H9 (cell line): ENCODE measurements at regions not wholly inside any gene's neighbourhood (a gene's known extent, or its start where the extent isn't known, plus 50 kb on each side); places are given as distances from the start of the nearest gene placed in this dataset.

Experiments used
- DNase-seq: peaks from one replicate; pipeline ENCODE4 v3.0.0-alpha.2; 2017
- H2AFZ ChIP-seq: one replicate; pipeline ENCODE4 v1.6.1; 2013; ENCODE audit warnings: mild to moderate bottlenecking, low read length, control low read depth, moderate library complexity
- H2AK5ac ChIP-seq: 2 replicates; pipeline ENCODE4 v1.6.1; 2013; ENCODE audit warnings: low read length, control low read depth, mixed read lengths; ENCODE audit not compliant: insufficient read length
- H2BK120ac ChIP-seq: one replicate; pipeline ENCODE4 v1.6.1; 2013; ENCODE audit warnings: low read depth, mild to moderate bottlenecking, low read length, control low read depth, inconsistent platforms; ENCODE audit not compliant: poor library complexity, severe bottlenecking
- H2BK12ac ChIP-seq: 2 replicates; pipeline ENCODE4 v1.6.1; 2013; ENCODE audit warnings: low read length, control low read depth, mixed read lengths, low read depth; ENCODE audit not compliant: insufficient read length
- H2BK15ac ChIP-seq: 2 replicates; pipeline ENCODE4 v1.6.1; 2013; ENCODE audit warnings: low read depth, low read length, control low read depth
- H2BK20ac ChIP-seq: one replicate; pipeline ENCODE4 v1.6.1; 2013; ENCODE audit warnings: low read depth, mild to moderate bottlenecking, low read length, control low read depth, inconsistent platforms; ENCODE audit not compliant: poor library complexity, severe bottlenecking
- H2BK5ac ChIP-seq: 2 replicates; pipeline ENCODE4 v1.6.1; 2013; ENCODE audit warnings: low read length, control low read depth, mixed read lengths; ENCODE audit not compliant: insufficient read length
- H3K14ac ChIP-seq: 2 replicates; pipeline ENCODE4 v1.6.1; 2013; ENCODE audit warnings: low read length, control low read depth; ENCODE audit not compliant: insufficient read depth
- H3K18ac ChIP-seq: 2 replicates; pipeline ENCODE4 v1.6.1; 2013; ENCODE audit warnings: low read depth, mild to moderate bottlenecking, mixed read lengths, low read length, control low read depth; ENCODE audit not compliant: insufficient read length
- H3K23ac ChIP-seq: 2 replicates; pipeline ENCODE4 v1.6.1; 2013; ENCODE audit warnings: low read length, control low read depth, mixed read lengths, low read depth; ENCODE audit not compliant: insufficient read length
- H3K23me2 ChIP-seq: 2 replicates; pipeline ENCODE4 v1.6.1; 2013; ENCODE audit warnings: low read depth, mild to moderate bottlenecking, mixed read lengths, low read length, control low read depth; ENCODE audit not compliant: insufficient read length, poor library complexity, severe bottlenecking
- H3K27ac ChIP-seq: 2 replicates; pipeline ENCODE4 v1.5.1; 2013; ENCODE audit warnings: low read length, control low read depth, mixed read lengths, low read depth; ENCODE audit not compliant: insufficient read length
- H3K27me3 ChIP-seq: 2 replicates; pipeline ENCODE4 v1.6.1; 2013; ENCODE audit warnings: low read length, control low read depth, inconsistent platforms; ENCODE audit not compliant: insufficient read depth
- H3K4ac ChIP-seq: 2 replicates; pipeline ENCODE4 v1.6.1; 2013; ENCODE audit warnings: low read depth, mild to moderate bottlenecking, control low read depth, inconsistent platforms, low read length, moderate library complexity
- H3K4me1 ChIP-seq: 2 replicates; pipeline ENCODE4 v1.6.1; 2013; ENCODE audit warnings: low read length, control low read depth, inconsistent platforms; ENCODE audit not compliant: insufficient read depth
- H3K4me2 ChIP-seq: 2 replicates; pipeline ENCODE4 v1.6.1; 2013; ENCODE audit warnings: low read length, control low read depth, mixed read lengths; ENCODE audit not compliant: insufficient read length, insufficient read depth
- H3K56ac ChIP-seq: 2 replicates; pipeline ENCODE4 v1.6.1; 2013; ENCODE audit warnings: low read depth, mild to moderate bottlenecking, mixed read lengths, low read length, control low read depth; ENCODE audit not compliant: insufficient read length
- H3K79me1 ChIP-seq: 2 replicates; pipeline ENCODE4 v1.6.1; 2013; ENCODE audit warnings: low read depth, mild to moderate bottlenecking, moderate library complexity, low read length, control low read depth, inconsistent platforms; ENCODE audit not compliant: insufficient read depth, poor library complexity, severe bottlenecking
- H3K79me2 ChIP-seq: 2 replicates; pipeline ENCODE4 v1.6.1; 2013; ENCODE audit warnings: low read length, control low read depth, inconsistent platforms; ENCODE audit not compliant: insufficient read depth
- H3K9ac ChIP-seq: 2 replicates; pipeline ENCODE4 v1.6.1; 2013; ENCODE audit warnings: low read length, control low read depth, mixed read lengths; ENCODE audit not compliant: insufficient read length; ENCODE audit errors: extremely low read depth
- H3K9me3 ChIP-seq: one replicate; pipeline ENCODE4 v1.6.1; 2013; ENCODE audit warnings: low read depth, low read length, inconsistent platforms; ENCODE audit not compliant: control insufficient read depth
- H3T11ph ChIP-seq: one replicate; pipeline ENCODE4 v1.6.1; 2013; ENCODE audit warnings: mild to moderate bottlenecking, low read length, control low read depth, inconsistent platforms
- H4K20me1 ChIP-seq: one replicate; pipeline ENCODE4 v1.6.1; 2013; ENCODE audit not compliant: control insufficient read depth, insufficient read length, insufficient read depth
- H4K5ac ChIP-seq: 2 replicates; pipeline ENCODE4 v1.6.1; 2013; ENCODE audit warnings: low read depth, mild to moderate bottlenecking, mixed read lengths, low read length, control low read depth; ENCODE audit not compliant: insufficient read length
- H4K8ac ChIP-seq: replicated peaks from 2 replicates; pipeline ENCODE4 v1.6.1; 2013; ENCODE audit warnings: low read length, control low read depth, mixed read lengths, low read depth; ENCODE audit not compliant: insufficient read length
- H4K91ac ChIP-seq: 2 replicates; pipeline ENCODE4 v1.6.1; 2013; ENCODE audit warnings: low read depth, mild to moderate bottlenecking, moderate library complexity, mixed read lengths, low read length, control low read depth; ENCODE audit not compliant: insufficient read length
- H3K27ac Mint-ChIP-seq, 3 experiments: 2 replicates in 2 of 3; 3 replicates in 1 of 3; pipeline ENCODE4 v1.8.0; 2020 to 2021; ENCODE audit warnings: mixed read lengths in 3 of 3, mild to moderate bottlenecking in 1 of 3, moderate library complexity in 1 of 3
- H3K27me3 Mint-ChIP-seq: 2 replicates; pipeline ENCODE4 v1.8.0; 2021; ENCODE audit warnings: low read depth, mild to moderate bottlenecking, moderate library complexity, mixed read lengths
- H3K36me3 Mint-ChIP-seq, 3 experiments: 2 replicates in 2 of 3; 3 replicates in 1 of 3; pipeline ENCODE4 v1.8.0; 2020 to 2021; ENCODE audit warnings: low read depth in 3 of 3, mixed read lengths in 3 of 3; ENCODE audit not compliant: insufficient read depth in 1 of 3
- H3K4me1 Mint-ChIP-seq, 2 experiments: 2 replicates each; pipeline ENCODE4 v1.8.0; 2020; ENCODE audit warnings: mixed read lengths in 2 of 2
- H3K4me3 Mint-ChIP-seq, 2 experiments: 2 replicates in 1 of 2; 3 replicates in 1 of 2; pipeline ENCODE4 v1.8.0; 2020 to 2021; ENCODE audit warnings: mild to moderate bottlenecking in 2 of 2, mixed read lengths in 2 of 2, moderate library complexity in 1 of 2
- H3K9me3 Mint-ChIP-seq, 2 experiments: 2 replicates in 1 of 2; 3 replicates in 1 of 2; pipeline ENCODE4 v1.8.0; 2020; ENCODE audit warnings: mild to moderate bottlenecking in 2 of 2, mixed read lengths in 2 of 2, moderate library complexity in 1 of 2
- CTCF ChIP-seq: fragments of 200-600 bp; sonication (generic); conservative IDR thresholded peaks from 3 replicates; pipeline ENCODE4 v1.8.0; 2021; ENCODE audit warnings: antibody characterized with exemption, mild to moderate bottlenecking
- WGBS: extraction: QIAGEN DNeasy Blood & Tissue Kit; methylation state at CpG from one replicate; pipeline ENCODE4 v1.1.7; 2013; ENCODE audit warnings: missing lambda C conversion rate, low lambda C conversion rate, mixed read lengths; ENCODE audit not compliant: insufficient read length; ENCODE audit errors: extremely low coverage; 5-methylcytosine and 5-hydroxymethylcytosine counted together

GRCh38 chr1:177703888-177704446, 265.9 kb downstream of the SEC16B start:
- Histone ChIP-seq H3K79me2 (no peaks in the 10 kb centered on the region), H3K4me1 (peaks cover 5% of the 10 kb centered on the region; the same call in 1 of the 2 replicates), H2BK15ac (no peak overlapping the region), H3K14ac (no peak overlapping the region), H4K8ac (no peak overlapping the region), H4K91ac (no peak overlapping the region), H3K23me2 (no peaks in the 10 kb centered on the region), H3K18ac (no peak overlapping the region), H2AFZ (no peak overlapping the region), H4K5ac (no peak overlapping the region), H3K23ac (no peak overlapping the region), H2BK20ac (no peak overlapping the region), H2AK5ac (no peak overlapping the region), H3K4me2 (no peak overlapping the region), H3K79me1 (no peaks in the 10 kb centered on the region), H4K20me1 (no peaks in the 10 kb centered on the region), H2BK120ac (no peak overlapping the region), H3K56ac (no peak overlapping the region), H2BK5ac (no peak overlapping the region), H3K27me3 (no peaks in the 10 kb centered on the region), H3K9me3 (no peaks in the 10 kb centered on the region), H3K9ac (no peak overlapping the region), H3K27ac (no peak overlapping the region), H3K4ac (no peak overlapping the region), H2BK12ac (no peak overlapping the region), H3T11ph (no peak overlapping the region)
- no peaks in the 10 kb centered on the region for H3K27me3 Mint-ChIP-seq
- H3K27ac Mint-ChIP-seq: no peak overlapping the region
- WGBS: no CpG with 5 or more reads among the region's 3 CpGs
- no peak for DNase-seq
- peaks cover 17% of the 10 kb centered on the region in 2 experiments for H3K4me1 Mint-ChIP-seq
- TF ChIP-seq CTCF: no peak
- H3K4me3 Mint-ChIP-seq: no peak overlapping the region
- no peaks in the 10 kb centered on the region for H3K36me3 Mint-ChIP-seq
- no peaks in the 10 kb centered on the region for H3K9me3 Mint-ChIP-seq
